ENCODE measurements at regions not wholly inside any gene's neighbourhood (a gene's known extent, or its start where the extent isn't known, plus 50 kb on each side); places are given as distances from the start of the nearest gene placed in this dataset.

DNA sequence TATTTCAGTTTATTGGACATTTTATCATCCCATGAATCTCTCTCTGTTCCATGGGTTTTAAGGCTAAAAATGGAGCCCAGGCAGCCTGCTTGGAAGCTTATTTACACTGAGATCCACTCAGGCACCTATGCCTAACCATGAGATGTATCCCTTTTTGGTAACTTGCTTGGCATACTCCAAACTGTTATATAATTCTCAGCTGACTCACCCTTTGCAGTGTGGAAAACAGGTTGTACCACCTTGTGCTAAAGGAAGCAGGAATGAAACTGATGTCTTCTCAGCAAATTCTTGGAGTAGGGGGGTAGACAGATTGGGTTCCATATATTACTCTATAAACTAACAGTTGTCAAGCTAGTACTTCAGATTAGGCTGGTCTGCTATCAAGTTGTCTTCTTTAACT lies 483.6 kb downstream of the KLF5 start:
- no peak for DNase-seq (ENCODE audit: low spot score)
- no peak overlapping the region for H3K4me3 ChIP-seq (ENCODE audit: low read depth, low read length, poor library complexity, severe bottlenecking)
- no TSS peak for BruUV-seq (replicated peaks)
- no peaks in the 10 kb centered on the region for H3K36me3 ChIP-seq (ENCODE audit: insufficient read depth, low read length)
- TF ChIP-seq CTCF (conservative IDR thresholded peaks at IDR 0.05; ENCODE audit: low read length): no peak
- no peak for TF ChIP-seq EZH2phosphoT487 (IDR thresholded peaks at IDR 0.05; ENCODE audit: borderline replicate concordance, low read depth, low read length)
- intact Hi-C loops (cut with micrococcal nuclease; ENCODE audit: unreplicated experiment): no loop called here
- ChIA-PET CTCF (ENCODE audit: unreplicated experiment) (no interaction called here), POLR2A (no interaction called here)
- no peaks in the 10 kb centered on the region for H3K79me2 ChIP-seq (ENCODE audit: insufficient read depth, low read depth, low read length)
- no peaks in the 10 kb centered on the region for H3K4me1 ChIP-seq (ENCODE audit: insufficient read depth, low read length, poor library complexity, severe bottlenecking)
- no peak overlapping the region for H2AFZ ChIP-seq (ENCODE audit: low read length)
- no peaks in the 10 kb centered on the region for H3K9me3 ChIP-seq (ENCODE audit: low read length)
- no peaks in the 10 kb centered on the region for H3K9me2 ChIP-seq (ENCODE audit: insufficient read depth, low read length)
- H3K27ac ChIP-seq (ENCODE audit: low read depth, low read length, poor library complexity, severe bottlenecking): no peak overlapping the region
- no peaks in the 10 kb centered on the region for H4K20me1 ChIP-seq (ENCODE audit: insufficient read depth, low read length)
- no peak overlapping the region for H3K4me2 ChIP-seq (ENCODE audit: low read length)

GRCh38 chr13:73536865-73537264 lies 478.1 kb downstream of the KLF5 start:
- H3K36me3 ChIP-seq (ENCODE audit: insufficient read depth, low read length): no peaks in the 10 kb centered on the region
- TF ChIP-seq EZH2phosphoT487 (IDR thresholded peaks at IDR 0.05; ENCODE audit: borderline replicate concordance, low read depth, low read length) (no peak), CTCF (conservative IDR thresholded peaks at IDR 0.05; ENCODE audit: low read length) (no peak)
- H3K4me2 ChIP-seq (ENCODE audit: low read length): no peak overlapping the region
- H3K9me2 ChIP-seq (ENCODE audit: insufficient read depth, low read length): no peaks in the 10 kb centered on the region
- BruUV-seq (replicated peaks): no TSS peak
- no peak for DNase-seq (ENCODE audit: low spot score)
- no peaks in the 10 kb centered on the region for H3K4me1 ChIP-seq (ENCODE audit: insufficient read depth, low read length, poor library complexity, severe bottlenecking)
- CTCF ChIA-PET (ENCODE audit: unreplicated experiment): no interaction called here
- no peaks in the 10 kb centered on the region for H3K79me2 ChIP-seq (ENCODE audit: insufficient read depth, low read depth, low read length)
- H4K20me1 ChIP-seq (ENCODE audit: insufficient read depth, low read length): no peaks in the 10 kb centered on the region
- no peak overlapping the region for H3K4me3 ChIP-seq (ENCODE audit: low read depth, low read length, poor library complexity, severe bottlenecking)
- POLR2A ChIA-PET: no interaction called here
- H3K9me3 ChIP-seq (ENCODE audit: low read length): no peaks in the 10 kb centered on the region
- no peak overlapping the region for H3K27ac ChIP-seq (ENCODE audit: low read depth, low read length, poor library complexity, severe bottlenecking)
- H2AFZ ChIP-seq (ENCODE audit: low read length): no peak overlapping the region
- intact Hi-C loops (cut with micrococcal nuclease; ENCODE audit: unreplicated experiment): no loop called here

DNA sequence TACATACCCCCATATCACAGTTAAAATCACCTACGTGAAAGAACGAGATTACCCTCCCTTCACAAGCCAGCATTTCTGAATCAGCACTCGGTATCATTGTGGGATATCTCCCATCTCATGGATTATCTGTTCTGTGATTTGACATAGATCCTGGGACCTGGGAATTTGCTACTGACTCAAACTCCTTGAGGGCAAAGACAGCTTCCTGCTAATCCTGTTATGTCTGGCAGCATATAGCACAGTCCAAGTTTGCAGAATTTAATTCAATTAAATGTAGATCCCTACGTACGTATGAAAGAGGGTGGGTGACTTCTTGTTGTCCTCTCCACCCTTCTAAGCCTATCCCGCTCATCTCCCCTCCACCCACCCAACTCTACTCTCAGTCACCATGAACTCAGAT lies 476.5 kb downstream of the KLF5 start:
- BruUV-seq (replicated peaks): no TSS peak
- no peaks in the 10 kb centered on the region for H3K79me2 ChIP-seq (ENCODE audit: insufficient read depth, low read depth, low read length)
- DNase-seq (ENCODE audit: low spot score): no peak
- H3K4me1 ChIP-seq (ENCODE audit: insufficient read depth, low read length, poor library complexity, severe bottlenecking): no peaks in the 10 kb centered on the region
- no peaks in the 10 kb centered on the region for H4K20me1 ChIP-seq (ENCODE audit: insufficient read depth, low read length)
- H3K36me3 ChIP-seq (ENCODE audit: insufficient read depth, low read length): no peaks in the 10 kb centered on the region
- no peak overlapping the region for H3K27ac ChIP-seq (ENCODE audit: low read depth, low read length, poor library complexity, severe bottlenecking)
- ChIA-PET CTCF (ENCODE audit: unreplicated experiment) (no interaction called here), POLR2A (no interaction called here)
- TF ChIP-seq CTCF (conservative IDR thresholded peaks at IDR 0.05; ENCODE audit: low read length) (no peak), EZH2phosphoT487 (IDR thresholded peaks at IDR 0.05; ENCODE audit: borderline replicate concordance, low read depth, low read length) (no peak)
- intact Hi-C loops (cut with micrococcal nuclease; ENCODE audit: unreplicated experiment): no loop called here
- no peaks in the 10 kb centered on the region for H3K9me2 ChIP-seq (ENCODE audit: insufficient read depth, low read length)
- H2AFZ ChIP-seq (ENCODE audit: low read length): no peak overlapping the region
- H3K4me3 ChIP-seq (ENCODE audit: low read depth, low read length, poor library complexity, severe bottlenecking): no peak overlapping the region
- no peak overlapping the region for H3K4me2 ChIP-seq (ENCODE audit: low read length)
- no peaks in the 10 kb centered on the region for H3K9me3 ChIP-seq (ENCODE audit: low read length)
